ENCODE measurements at regions not wholly inside any gene's neighbourhood (a gene's known extent, or its start where the extent isn't known, plus 50 kb on each side); places are given as distances from the start of the nearest gene placed in this dataset.

DNA sequence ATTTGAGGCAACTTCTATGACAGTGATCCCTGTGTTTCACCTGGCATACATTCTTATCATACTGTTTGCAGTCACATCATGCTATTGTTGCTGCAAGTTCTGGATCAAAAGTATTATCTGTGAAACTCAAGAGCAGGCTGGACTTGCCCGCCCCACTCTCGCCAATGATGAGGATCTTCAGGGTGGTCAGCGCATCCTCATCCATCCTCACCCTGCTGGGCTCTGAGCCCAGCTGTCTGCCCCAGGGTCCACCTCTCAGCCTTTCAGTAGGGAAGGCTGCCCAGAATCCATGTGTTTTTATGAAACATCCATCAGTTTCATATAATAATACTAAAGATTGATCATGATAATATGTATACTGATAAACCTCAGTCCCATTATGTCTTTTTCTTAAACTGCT is 55.4 kb upstream of the KIF5B start:
- TF ChIP-seq, protein P1, sequence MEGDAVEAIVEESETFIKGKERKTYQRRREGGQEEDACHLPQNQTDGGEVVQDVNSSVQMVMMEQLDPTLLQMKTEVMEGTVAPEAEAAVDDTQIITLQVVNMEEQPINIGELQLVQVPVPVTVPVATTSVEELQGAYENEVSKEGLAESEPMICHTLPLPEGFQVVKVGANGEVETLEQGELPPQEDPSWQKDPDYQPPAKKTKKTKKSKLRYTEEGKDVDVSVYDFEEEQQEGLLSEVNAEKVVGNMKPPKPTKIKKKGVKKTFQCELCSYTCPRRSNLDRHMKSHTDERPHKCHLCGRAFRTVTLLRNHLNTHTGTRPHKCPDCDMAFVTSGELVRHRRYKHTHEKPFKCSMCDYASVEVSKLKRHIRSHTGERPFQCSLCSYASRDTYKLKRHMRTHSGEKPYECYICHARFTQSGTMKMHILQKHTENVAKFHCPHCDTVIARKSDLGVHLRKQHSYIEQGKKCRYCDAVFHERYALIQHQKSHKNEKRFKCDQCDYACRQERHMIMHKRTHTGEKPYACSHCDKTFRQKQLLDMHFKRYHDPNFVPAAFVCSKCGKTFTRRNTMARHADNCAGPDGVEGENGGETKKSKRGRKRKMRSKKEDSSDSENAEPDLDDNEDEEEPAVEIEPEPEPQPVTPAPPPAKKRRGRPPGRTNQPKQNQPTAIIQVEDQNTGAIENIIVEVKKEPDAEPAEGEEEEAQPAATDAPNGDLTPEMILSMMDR (IDR thresholded peaks at IDR 0.05; ENCODE audit: low read depth, low read length), result no peak
- TF ChIP-seq POLR2A (IDR thresholded peaks at IDR 0.05; ENCODE audit: extremely low read depth, insufficient read length), result no peak

Data from NB4 (cell line).